GM19438 (cell line): ENCODE measurements at regions not wholly inside any gene's neighbourhood (a gene's known extent, or its start where the extent isn't known, plus 50 kb on each side); places are given as distances from the start of the nearest gene placed in this dataset.

Experiments
- ATAC-seq: cut with Tn5 transposase; IDR thresholded peaks from one replicate; pipeline ENCODE4 v1.9.1; 2021; ENCODE audit warnings: low read depth; ENCODE audit not compliant: unreplicated experiment

- no peak for ATAC-seq
These were observed 54.0 kb upstream of the STMND1 start for GRCh38 chr6:17047889-17048288.

- no peak for ATAC-seq
These were observed 56.1 kb upstream of the STMND1 start for GRCh38 chr6:17045581-17046322.

- ATAC-seq = no peak
These were observed 58.7 kb upstream of the STMND1 start for GRCh38 chr6:17043148-17043522.

- ATAC-seq = no peak
These were observed 59.3 kb upstream of the STMND1 start for GRCh38 chr6:17042422-17043147.

GRCh38 chr6:17039266-17039665 lies 62.6 kb upstream of the STMND1 start:
- no peak for ATAC-seq

- no peak for ATAC-seq
These were observed 63.5 kb upstream of the STMND1 start for GRCh38 chr6:17038316-17038715.

GRCh38 chr6:17036065-17036393 lies 65.8 kb upstream of the STMND1 start:
- ATAC-seq = no peak

GRCh38 chr6:17035257-17036064 lies 66.4 kb upstream of the STMND1 start:
- no peak for ATAC-seq

GRCh38 chr6:17033746-17034145 lies 68.1 kb upstream of the STMND1 start:
- ATAC-seq = no peak

GRCh38 chr6:17032988-17033634 lies 68.7 kb upstream of the STMND1 start:
- no peak for ATAC-seq

GRCh38 chr6:17032590-17032987 lies 69.3 kb upstream of the STMND1 start:
- no peak for ATAC-seq

- ATAC-seq = no peak
These were observed 69.9 kb upstream of the STMND1 start for GRCh38 chr6:17031961-17032360.

GRCh38 chr6:17027441-17027840 lies 74.4 kb upstream of the STMND1 start:
- ATAC-seq = no peak

GRCh38 chr6:17022604-17023003 lies 79.2 kb upstream of the STMND1 start:
- no peak for ATAC-seq

GRCh38 chr6:17021539-17021889 lies 80.3 kb upstream of the STMND1 start:
- no peak for ATAC-seq

- ATAC-seq = no peak
These were observed 80.8 kb upstream of the STMND1 start for GRCh38 chr6:17020889-17021538.

GRCh38 chr6:17018425-17018824 lies 83.4 kb upstream of the STMND1 start:
- ATAC-seq = no peak

GRCh38 chr6:17017416-17017815 lies 84.4 kb upstream of the STMND1 start:
- no peak for ATAC-seq

GRCh38 chr6:17015551-17016381 lies 86.1 kb upstream of the STMND1 start:
- no peak for ATAC-seq

- no peak for ATAC-seq
These were observed 86.7 kb upstream of the STMND1 start for GRCh38 chr6:17015144-17015543.
